GM19455 (cell line): ENCODE measurements at regions not wholly inside any gene's neighbourhood (a gene's known extent, or its start where the extent isn't known, plus 50 kb on each side); places are given as distances from the start of the nearest gene placed in this dataset.
"Not testable (repeated sequence)": the region's sequence is repeated elsewhere in the genome, so short reads cannot be mapped to it uniquely, and the experiment has no call there.

Source experiments
- ATAC-seq: cut with Tn5 transposase; IDR thresholded peaks from one replicate; pipeline ENCODE4 v1.9.1; 2021; ENCODE audit not compliant: unreplicated experiment

GRCh38 chr9:78938821-78939220 is 632.9 kb upstream of the TLE4 start:
- no peak for ATAC-seq

- ATAC-seq: no peak
These were observed 632.3 kb upstream of the TLE4 start for GRCh38 chr9:78939311-78940065.

- ATAC-seq: no peak
These were observed 631.5 kb upstream of the TLE4 start for GRCh38 chr9:78940121-78940855.

GRCh38 chr9:78954286-78954685 is 617.5 kb upstream of the TLE4 start:
- no peak for ATAC-seq

- ATAC-seq: no peak
These were observed 612.9 kb upstream of the TLE4 start for GRCh38 chr9:78958892-78959291.

GRCh38 chr9:78962156-78962555 is 609.6 kb upstream of the TLE4 start:
- no peak for ATAC-seq

GRCh38 chr9:78963911-78964310 is 607.9 kb upstream of the TLE4 start:
- ATAC-seq: no peak

GRCh38 chr9:78967596-78968217 is 604.1 kb upstream of the TLE4 start:
- ATAC-seq: no peak

- no peak for ATAC-seq
These were observed 601.4 kb upstream of the TLE4 start for GRCh38 chr9:78970375-78970774.

GRCh38 chr9:78971540-78971939 is 600.2 kb upstream of the TLE4 start:
- no peak for ATAC-seq

GRCh38 chr9:78972303-78972999 is 599.3 kb upstream of the TLE4 start:
- ATAC-seq: no peak

GRCh38 chr9:78973907-78974306 is 597.9 kb upstream of the TLE4 start:
- no peak for ATAC-seq

- ATAC-seq: no peak
These were observed 588.9 kb upstream of the TLE4 start for GRCh38 chr9:78982849-78983248.

- ATAC-seq: no peak
These were observed 586.6 kb upstream of the TLE4 start for GRCh38 chr9:78985084-78985738.

GRCh38 chr9:78986446-78986845 is 585.3 kb upstream of the TLE4 start:
- no peak for ATAC-seq

- ATAC-seq: no peak
These were observed 582.6 kb upstream of the TLE4 start for GRCh38 chr9:78989031-78989658.

GRCh38 chr9:78994471-78994870 is 577.3 kb upstream of the TLE4 start:
- ATAC-seq: no peak

GRCh38 chr9:78994974-78995373 is 576.8 kb upstream of the TLE4 start:
- ATAC-seq: not testable (repeated sequence)

GRCh38 chr9:78997296-78997695 is 574.5 kb upstream of the TLE4 start:
- no peak for ATAC-seq

GRCh38 chr9:79000230-79001002 is 571.3 kb upstream of the TLE4 start:
- ATAC-seq: peak; percentile 70
